HUES6 (cell line): ENCODE measurements at regions not wholly inside any gene's neighbourhood (a gene's known extent, or its start where the extent isn't known, plus 50 kb on each side); places are given as distances from the start of the nearest gene placed in this dataset.
"Not testable (repeated sequence)": the region's sequence is repeated elsewhere in the genome, so short reads cannot be mapped to it uniquely, and the experiment has no call there.

ENCODE experiments used
- H3K27ac ChIP-seq: 2 replicates; pipeline ENCODE4 v1.7.0; 2013; ENCODE audit warnings: low read depth, mild to moderate bottlenecking, low read length, inconsistent platforms
- H3K27me3 ChIP-seq: 2 replicates; pipeline ENCODE4 v1.6.1; 2013; ENCODE audit warnings: low read length; ENCODE audit not compliant: control insufficient read depth, insufficient read depth
- H3K36me3 ChIP-seq: 2 replicates; pipeline ENCODE4 v1.6.1; 2013; ENCODE audit warnings: low read length; ENCODE audit not compliant: control insufficient read depth, insufficient read depth
- H3K4me1 ChIP-seq: 2 replicates; pipeline ENCODE4 v1.6.1; 2013; ENCODE audit warnings: low read length; ENCODE audit not compliant: control insufficient read depth, insufficient read depth
- H3K4me3 ChIP-seq: 2 replicates; pipeline ENCODE4 v1.5.1; 2013; ENCODE audit warnings: low read depth, low read length
- H3K9ac ChIP-seq: one replicate; pipeline ENCODE4 v1.6.1; 2013; ENCODE audit warnings: mild to moderate bottlenecking, low read length
- H3K9me3 ChIP-seq: 2 replicates; pipeline ENCODE4 v1.6.1; 2013; ENCODE audit warnings: low read depth, low read length; ENCODE audit not compliant: control insufficient read depth, insufficient read depth

DNA sequence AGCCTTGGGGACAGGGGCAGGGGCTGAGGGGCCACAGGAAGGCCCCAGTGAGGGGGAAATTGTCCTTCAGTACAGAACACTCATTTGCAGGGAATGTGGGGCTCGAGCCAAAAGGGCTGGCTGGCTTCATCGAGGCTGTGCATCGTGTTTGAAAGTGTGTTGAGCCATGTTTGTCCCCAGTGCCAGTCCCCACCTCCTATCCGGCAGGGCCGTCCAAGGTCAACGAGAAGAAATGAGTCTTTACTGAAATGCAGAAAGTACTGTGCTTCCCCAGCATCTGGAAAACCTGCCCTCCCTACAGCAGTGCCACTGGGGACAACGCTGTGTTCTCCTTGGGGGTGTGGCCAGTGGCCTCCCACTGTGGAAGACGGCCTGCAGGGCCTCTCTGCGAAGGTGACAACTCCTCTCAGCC, 214.1 kb downstream of the KLF6 start:
- Histone ChIP-seq H3K36me3 (no peaks in the 10 kb centered on the region), H3K27me3 (no peaks in the 10 kb centered on the region), H3K27ac (no peak overlapping the region), H3K4me3 (no peak overlapping the region), H3K4me1 (peaks cover 9% of the 10 kb centered on the region; the same call in 1 of the 2 replicates), H3K9me3 (peaks cover 1% of the 10 kb centered on the region), H3K9ac (no peak overlapping the region)

DNA sequence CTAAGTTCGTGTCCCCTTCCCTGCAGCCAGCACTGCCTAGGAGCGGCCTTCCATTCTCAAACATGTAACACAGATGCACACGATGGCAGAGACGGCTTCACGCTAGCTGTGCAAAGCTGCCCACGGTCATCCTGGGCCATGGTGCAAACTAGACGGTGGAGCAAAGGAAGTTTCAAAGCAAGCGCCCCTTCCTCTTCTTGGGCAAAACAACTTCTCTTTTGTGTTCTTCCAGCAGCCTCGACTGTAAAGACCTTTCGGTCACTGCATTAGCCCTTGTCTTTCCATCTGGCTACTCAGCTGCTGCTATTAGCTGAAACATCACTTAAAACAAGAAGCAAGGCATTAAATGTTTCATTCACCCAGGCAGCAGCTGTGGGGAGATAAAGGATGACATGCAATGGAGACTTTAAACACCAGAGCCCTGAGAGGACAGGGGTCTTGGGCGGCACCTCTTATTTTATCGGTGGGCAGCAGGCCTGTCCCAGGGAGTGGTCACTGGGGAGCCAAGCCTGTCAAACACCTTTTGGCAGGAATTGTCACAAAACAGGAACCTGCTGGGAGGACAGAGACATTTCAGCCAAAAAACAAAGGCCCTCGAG, 214.8 kb downstream of the KLF6 start:
- no peak overlapping the region for H3K9ac ChIP-seq
- H3K4me1 ChIP-seq, result peaks cover 9% of the 10 kb centered on the region; the same call in 1 of the 2 replicates
- no peaks in the 10 kb centered on the region for H3K36me3 ChIP-seq
- H3K9me3 ChIP-seq, result peaks cover 4% of the 10 kb centered on the region
- H3K27me3 ChIP-seq, result no peaks in the 10 kb centered on the region
- no peak overlapping the region for H3K4me3 ChIP-seq
- no peak overlapping the region for H3K27ac ChIP-seq

DNA sequence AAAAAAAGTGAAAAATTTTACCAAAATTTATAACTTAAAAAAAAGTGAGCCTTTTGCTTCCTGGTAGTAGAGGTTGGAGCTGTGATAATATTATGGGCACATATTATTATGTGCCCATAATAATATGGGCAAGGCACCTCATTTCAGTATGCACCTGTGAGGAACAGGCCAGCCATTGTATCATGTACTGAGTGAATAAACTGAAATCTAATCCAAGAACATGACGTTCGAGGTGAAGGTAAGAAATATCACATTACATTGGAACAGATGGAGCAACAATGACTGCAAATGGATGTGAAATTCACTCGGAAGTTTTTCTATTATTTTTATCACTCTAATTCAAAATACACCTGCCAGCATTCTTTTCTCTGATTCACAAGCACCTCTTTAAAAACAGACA, 216.0 kb downstream of the KLF6 start:
- H3K9ac ChIP-seq, result no peak overlapping the region
- H3K9me3 ChIP-seq, result peaks cover 4% of the 10 kb centered on the region
- H3K27ac ChIP-seq, result no peak overlapping the region
- H3K4me1 ChIP-seq, result peaks cover 9% of the 10 kb centered on the region; the same call in 1 of the 2 replicates
- H3K27me3 ChIP-seq, result no peaks in the 10 kb centered on the region
- H3K36me3 ChIP-seq, result no peaks in the 10 kb centered on the region
- H3K4me3 ChIP-seq, result no peak overlapping the region

DNA sequence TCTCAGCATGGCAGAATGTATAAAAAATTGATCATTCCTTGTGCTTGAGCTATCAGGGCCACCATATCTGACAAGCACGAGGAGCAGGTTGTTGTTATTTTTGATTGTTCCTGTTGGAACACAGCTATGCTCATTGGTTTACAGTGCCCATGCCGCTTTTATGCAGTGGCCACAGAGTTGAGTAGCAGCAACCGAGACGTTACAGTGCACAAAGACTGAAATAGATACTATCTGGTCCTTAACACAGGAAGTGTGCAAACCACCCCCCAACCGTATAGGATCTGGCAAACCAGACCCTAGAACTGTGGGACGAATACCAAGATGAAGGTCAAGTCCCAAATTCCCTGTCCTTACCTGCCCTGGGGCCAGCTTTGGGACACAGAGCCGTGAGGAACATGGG, 216.6 kb downstream of the KLF6 start:
- Histone ChIP-seq H3K9me3 (peaks cover 4% of the 10 kb centered on the region), H3K4me3 (no peak overlapping the region), H3K9ac (no peak overlapping the region), H3K27ac (no peak overlapping the region), H3K27me3 (no peaks in the 10 kb centered on the region), H3K36me3 (no peaks in the 10 kb centered on the region), H3K4me1 (peaks cover 9% of the 10 kb centered on the region; the same call in 1 of the 2 replicates)

DNA sequence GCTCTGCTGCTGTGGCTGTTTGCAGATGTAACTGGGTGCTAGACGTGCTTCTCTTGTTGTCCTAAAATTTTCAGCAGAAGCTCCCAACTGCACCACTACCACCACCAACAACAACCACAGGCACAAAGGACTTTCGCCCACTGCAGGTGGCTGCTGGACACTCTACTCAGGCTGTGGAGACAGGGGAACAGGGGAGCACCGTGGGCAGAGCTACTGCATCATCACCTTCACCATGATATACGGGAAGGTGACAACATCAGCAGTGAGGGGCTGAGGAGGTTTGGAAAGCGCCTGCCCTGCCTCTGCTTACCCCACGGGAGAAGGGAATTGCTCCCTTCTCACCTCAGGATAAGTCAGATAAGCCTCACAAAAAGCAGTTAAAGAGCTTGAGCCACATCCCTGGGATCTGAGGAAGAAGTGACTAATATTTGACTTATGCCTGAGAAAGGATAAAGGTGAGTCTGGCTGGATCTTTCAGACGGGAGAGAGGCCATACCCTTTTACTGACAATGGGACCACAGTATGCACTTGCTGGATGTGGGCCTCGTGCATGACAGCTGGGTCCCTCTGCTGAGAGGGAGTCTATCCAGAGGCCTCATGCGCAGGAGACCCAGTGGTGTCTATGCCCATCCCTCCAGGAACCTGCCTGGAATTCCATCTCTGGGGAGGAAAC, 217.6 kb downstream of the KLF6 start:
- H3K4me1 ChIP-seq, result peaks cover 9% of the 10 kb centered on the region; the same call in 1 of the 2 replicates
- H3K36me3 ChIP-seq, result no peaks in the 10 kb centered on the region
- H3K9ac ChIP-seq, result no peak overlapping the region
- no peaks in the 10 kb centered on the region for H3K27me3 ChIP-seq
- no peak overlapping the region for H3K4me3 ChIP-seq
- no peak overlapping the region for H3K27ac ChIP-seq
- peaks cover 4% of the 10 kb centered on the region for H3K9me3 ChIP-seq

DNA sequence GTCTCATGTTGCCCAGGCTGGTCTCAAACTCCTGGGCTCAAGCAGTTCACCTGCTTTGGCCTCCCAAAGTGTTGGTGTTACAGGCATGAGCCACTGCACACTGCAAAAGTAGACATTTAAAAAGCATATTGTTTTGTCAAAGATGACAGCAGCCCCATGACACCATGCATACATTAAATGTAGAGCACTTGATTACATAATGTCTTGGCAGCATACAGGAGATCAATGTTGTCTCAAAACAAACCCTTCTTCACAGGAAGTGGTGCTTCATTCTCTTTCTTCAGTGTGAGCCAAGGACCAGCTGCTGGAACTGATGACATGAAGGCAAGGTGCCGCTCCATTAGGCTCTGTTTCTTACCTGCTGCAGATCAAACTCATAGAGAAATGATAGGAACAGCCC, 218.4 kb downstream of the KLF6 start:
- peaks cover 4% of the 10 kb centered on the region for H3K9me3 ChIP-seq

DNA sequence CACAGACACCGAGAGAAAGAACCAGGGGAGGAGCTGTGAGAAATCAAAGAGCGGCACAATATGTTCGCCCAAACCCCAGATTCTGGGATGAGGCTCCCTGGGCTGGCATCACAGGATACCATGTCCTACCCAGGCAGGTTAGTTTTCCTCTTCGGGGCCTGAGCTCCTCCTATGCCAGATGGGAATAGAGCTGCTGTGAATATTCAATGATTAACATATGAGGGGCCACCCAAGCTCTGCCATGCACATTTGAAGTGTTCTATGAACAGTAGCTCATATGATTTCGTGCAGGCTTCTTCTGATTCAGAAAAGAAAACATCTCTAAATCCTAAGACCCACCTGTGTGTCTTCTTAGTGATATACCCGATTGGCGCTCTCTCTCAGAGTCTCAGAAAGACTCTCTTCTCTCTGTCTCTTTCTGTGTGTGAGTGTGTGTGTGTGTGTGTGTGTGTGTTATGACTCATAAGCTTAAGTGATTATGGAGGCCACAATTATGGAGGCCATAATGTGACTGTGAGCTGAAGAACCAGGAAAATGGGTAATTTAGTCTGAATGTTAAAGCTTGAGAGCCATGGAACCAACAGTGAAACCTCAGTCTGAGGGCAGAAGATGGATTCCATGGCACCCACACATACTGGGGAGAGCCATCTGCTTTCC, 220.5 kb downstream of the KLF6 start:
- no peak overlapping the region for H3K27ac ChIP-seq
- H3K27me3 ChIP-seq, result no peaks in the 10 kb centered on the region
- no peak overlapping the region for H3K4me3 ChIP-seq
- H3K9ac ChIP-seq, result no peak overlapping the region
- H3K36me3 ChIP-seq, result no peaks in the 10 kb centered on the region
- no peaks in the 10 kb centered on the region for H3K4me1 ChIP-seq
- peaks cover 4% of the 10 kb centered on the region for H3K9me3 ChIP-seq

More for the DNA sequence above, 218.4 kb downstream of the KLF6 start:
- Histone ChIP-seq H3K36me3 (no peaks in the 10 kb centered on the region), H3K4me3 (no peak overlapping the region), H3K9ac (no peak overlapping the region), H3K27ac (no peak overlapping the region), H3K27me3 (no peaks in the 10 kb centered on the region), H3K4me1 (peaks cover 9% of the 10 kb centered on the region; the same call in 1 of the 2 replicates)

DNA sequence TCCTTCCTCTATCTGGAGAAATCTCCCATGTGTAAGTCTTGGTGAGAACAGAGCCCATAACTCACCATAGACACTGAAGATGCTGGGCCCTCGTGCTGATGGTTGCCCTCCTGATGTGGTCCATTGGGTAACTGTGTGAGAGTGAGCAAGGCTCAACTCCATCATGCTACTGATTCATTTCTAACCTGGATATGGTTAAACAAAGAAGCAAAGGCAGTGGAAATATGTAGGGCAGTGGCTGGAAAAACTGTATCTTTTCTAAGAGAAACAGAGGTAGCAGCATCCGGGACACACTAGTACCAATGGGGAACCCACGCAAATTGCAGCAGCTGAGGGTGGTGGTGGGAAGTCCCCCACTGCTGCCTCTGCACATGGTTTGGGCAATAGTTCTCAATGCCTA, 221.7 kb downstream of the KLF6 start:
- H3K4me1 ChIP-seq, result no peaks in the 10 kb centered on the region
- peaks cover 4% of the 10 kb centered on the region for H3K9me3 ChIP-seq
- H3K27me3 ChIP-seq, result no peaks in the 10 kb centered on the region
- no peak overlapping the region for H3K4me3 ChIP-seq
- no peak overlapping the region for H3K27ac ChIP-seq
- H3K36me3 ChIP-seq, result no peaks in the 10 kb centered on the region
- no peak overlapping the region for H3K9ac ChIP-seq

DNA sequence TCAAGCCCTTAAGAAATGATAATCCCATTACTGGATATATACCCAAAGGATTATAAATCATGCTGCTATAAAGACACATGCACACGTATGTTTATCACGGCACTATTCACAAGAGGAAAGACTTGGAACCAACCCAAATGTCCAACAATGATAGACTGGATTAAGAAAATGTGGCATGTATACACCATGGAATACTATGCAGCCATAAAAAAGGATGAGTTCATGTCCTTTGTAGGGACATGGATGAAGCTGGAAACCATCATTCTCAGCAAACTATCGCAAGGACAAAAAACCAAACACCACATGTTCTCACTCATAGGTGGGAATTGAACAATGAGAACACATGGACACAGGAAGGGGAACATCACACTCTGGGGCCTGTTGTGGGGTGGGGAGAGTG, 224.4 kb downstream of the KLF6 start:
- H3K4me1 ChIP-seq, H3K9me3 ChIP-seq, H3K27me3 ChIP-seq, H3K4me3 ChIP-seq, H3K9ac ChIP-seq, H3K27ac ChIP-seq, H3K36me3 ChIP-seq: not testable (repeated sequence)

DNA sequence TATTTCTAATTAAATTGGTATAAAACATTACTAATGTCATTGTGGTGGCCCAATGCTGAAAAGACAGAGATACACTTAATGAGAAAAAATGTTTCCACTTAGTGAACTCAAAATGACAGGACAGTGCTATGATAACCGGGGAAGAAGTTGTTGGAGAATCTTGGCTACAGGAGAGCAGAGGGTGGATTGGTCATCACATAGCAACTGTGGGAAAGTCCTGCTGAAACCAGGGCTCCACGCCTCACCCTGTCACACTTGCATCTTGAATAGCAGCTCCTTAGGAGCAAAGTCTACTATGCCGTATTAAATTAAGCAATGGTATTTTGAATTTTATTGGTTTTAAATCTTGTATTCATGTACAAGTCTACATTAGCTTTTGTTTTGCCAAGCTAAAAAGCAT, 225.5 kb downstream of the KLF6 start:
- Histone ChIP-seq H3K4me3 (no peak overlapping the region), H3K9me3 (no peaks in the 10 kb centered on the region), H3K9ac (no peak overlapping the region), H3K27ac (no peak overlapping the region), H3K27me3 (no peaks in the 10 kb centered on the region), H3K4me1 (no peaks in the 10 kb centered on the region), H3K36me3 (no peaks in the 10 kb centered on the region)

DNA sequence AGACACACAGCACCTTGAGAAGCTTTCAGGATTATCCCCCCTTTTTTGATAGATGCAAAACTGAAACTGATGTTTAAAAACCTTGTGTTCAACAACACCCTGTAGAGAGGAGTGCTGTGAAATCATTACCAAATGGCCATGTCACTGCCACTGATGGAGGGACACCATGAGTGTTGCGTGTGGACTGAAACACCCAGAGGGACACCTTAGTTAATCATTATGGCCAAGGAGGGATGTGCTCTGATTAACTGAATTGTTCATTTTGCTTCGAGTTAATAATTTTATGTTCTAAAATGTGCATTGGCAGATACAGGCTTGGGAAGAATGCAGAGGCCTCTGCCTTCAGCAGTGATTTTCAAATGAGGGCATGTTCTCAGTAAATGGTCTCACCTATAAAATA, 226.0 kb downstream of the KLF6 start:
- H3K27me3 ChIP-seq, result no peaks in the 10 kb centered on the region
- no peak overlapping the region for H3K9ac ChIP-seq
- no peak overlapping the region for H3K4me3 ChIP-seq
- H3K27ac ChIP-seq, result no peak overlapping the region
- no peaks in the 10 kb centered on the region for H3K36me3 ChIP-seq
- H3K9me3 ChIP-seq, result no peaks in the 10 kb centered on the region
- H3K4me1 ChIP-seq, result peaks cover 3% of the 10 kb centered on the region; the same call in 1 of the 2 replicates
